D721Med (cell line): ENCODE measurements at regions not wholly inside any gene's neighbourhood (a gene's known extent, or its start where the extent isn't known, plus 50 kb on each side); places are given as distances from the start of the nearest gene placed in this dataset.

Source experiments
- DNase-seq: peaks from one replicate; pipeline ENCODE4 v3.0.0; 2011; ENCODE audit warnings: low spot score; ENCODE audit not compliant: insufficient read length
- FAIRE-seq: peaks from 2 replicates; lab custom pipeline; 2011; peaks lifted over from hg19 to GRCh38; lab: Jason Lieb, UNC
- CTCF ChIP-seq: IDR thresholded peaks from 2 replicates; pipeline ENCODE4 v1.5.1; 2012; ENCODE audit warnings: mild to moderate bottlenecking, control low read depth; ENCODE audit not compliant: insufficient read depth; ENCODE audit errors: missing control alignments

- FAIRE-seq (no peak), DNase-seq (no peak)
- no peak for TF ChIP-seq CTCF
Observed at GRCh38 chr5:152315942-152316341, 89.1 kb downstream of the NMUR2 start.

- FAIRE-seq (no peak), DNase-seq (no peak)
- TF ChIP-seq CTCF: no peak
Observed at GRCh38 chr5:152314196-152314829, 90.8 kb downstream of the NMUR2 start.

GRCh38 chr5:152309926-152310450 lies 95.1 kb downstream of the NMUR2 start:
- no peak for FAIRE-seq
- no peak for DNase-seq
- TF ChIP-seq CTCF: no peak

DNA sequence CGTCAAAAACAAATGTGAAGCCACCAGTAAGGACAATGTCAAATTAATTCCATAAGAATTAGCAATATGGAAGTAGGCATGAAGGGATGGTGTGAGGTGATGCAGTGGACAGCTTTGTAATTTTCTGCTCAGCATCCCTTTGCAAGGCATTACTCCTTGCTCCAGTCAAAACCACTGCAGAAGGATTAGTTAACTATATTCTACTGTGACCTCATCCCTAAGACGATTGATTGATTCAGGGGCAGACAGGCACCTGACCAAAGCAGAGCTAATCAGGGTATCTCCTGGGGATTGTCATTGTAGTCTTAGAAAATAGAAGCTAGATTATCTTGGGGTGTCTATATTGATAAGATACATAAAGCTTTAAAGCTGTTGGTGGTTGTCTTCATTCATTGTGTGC lies 98.7 kb downstream of the NMUR2 start:
- DNase-seq (no peak), FAIRE-seq (no peak)
- no peak for TF ChIP-seq CTCF

DNA sequence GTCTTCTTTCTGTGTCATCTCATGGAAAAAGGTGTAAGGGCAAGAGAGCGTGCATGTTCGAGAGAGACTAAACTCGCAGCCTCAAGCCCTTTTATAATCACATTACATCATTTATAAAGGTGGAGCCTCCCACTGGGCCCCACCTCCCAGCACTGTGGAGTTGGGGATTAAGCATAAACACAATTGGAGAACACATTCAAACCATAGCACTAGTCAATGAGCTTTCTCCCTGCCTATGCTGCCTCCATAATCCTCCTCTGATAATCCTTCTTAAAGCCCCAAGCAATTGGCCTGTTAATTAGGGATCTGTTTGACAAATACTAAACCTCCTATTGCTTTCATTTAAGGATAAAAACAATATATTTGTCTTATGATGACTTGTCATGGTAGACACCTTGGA lies 99.6 kb downstream of the NMUR2 start:
- FAIRE-seq: no peak
- peak; percentile 18 for DNase-seq
- no peak for TF ChIP-seq CTCF

DNA sequence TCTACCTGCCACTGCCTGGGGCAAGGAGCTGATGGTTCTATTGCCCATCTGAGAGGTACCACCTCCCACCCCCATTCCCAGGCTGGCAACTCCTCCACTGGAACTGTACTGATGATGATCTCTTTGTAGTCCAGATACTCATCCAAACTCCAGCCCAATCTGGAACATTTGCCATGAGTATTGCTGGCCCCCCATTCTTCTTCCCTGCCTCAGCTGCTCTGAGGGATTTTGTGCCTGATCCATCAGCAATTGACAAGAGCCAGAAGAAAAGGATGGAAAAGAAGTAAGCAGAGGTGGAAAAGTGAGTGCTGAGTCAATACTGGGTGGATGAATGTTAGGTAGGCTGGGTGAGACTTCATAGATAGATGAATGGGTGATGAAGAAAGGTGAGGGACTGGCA lies 101.2 kb downstream of the NMUR2 start:
- no peak for TF ChIP-seq CTCF
- DNase-seq (no peak), FAIRE-seq (no peak)

- TF ChIP-seq CTCF: no peak
- FAIRE-seq: no peak
- DNase-seq: no peak
Observed at GRCh38 chr5:152297866-152298265, 107.2 kb downstream of the NMUR2 start.
